OCI-LY1 (cell line): ENCODE measurements at regions not wholly inside any gene's neighbourhood (a gene's known extent, or its start where the extent isn't known, plus 50 kb on each side); places are given as distances from the start of the nearest gene placed in this dataset.

Experiments
- EZH2 ChIP-seq: fragments of 200-600 bp; sonication (generic), shearing (Covaris generic); IDR thresholded peaks from 2 replicates; pipeline ENCODE4 v1.8.0; 2017; ENCODE audit warnings: borderline replicate concordance, mixed run types, mild to moderate bottlenecking, antibody characterized with exemption, low read length, moderate library complexity, mixed read lengths
- TF ChIP-seq, protein P1 (sequence below): fragments of 200-600 bp; sonication (generic), shearing (Covaris generic); IDR thresholded peaks from 2 replicates; pipeline ENCODE4 v1.5.1; 2017; ENCODE audit warnings: mild to moderate bottlenecking, antibody characterized with exemption, low read length, moderate library complexity, mixed read lengths

GRCh38 chr22:49427941-49428340 lies 399.7 kb downstream of the BRD1 start:
- TF ChIP-seq, protein P1, sequence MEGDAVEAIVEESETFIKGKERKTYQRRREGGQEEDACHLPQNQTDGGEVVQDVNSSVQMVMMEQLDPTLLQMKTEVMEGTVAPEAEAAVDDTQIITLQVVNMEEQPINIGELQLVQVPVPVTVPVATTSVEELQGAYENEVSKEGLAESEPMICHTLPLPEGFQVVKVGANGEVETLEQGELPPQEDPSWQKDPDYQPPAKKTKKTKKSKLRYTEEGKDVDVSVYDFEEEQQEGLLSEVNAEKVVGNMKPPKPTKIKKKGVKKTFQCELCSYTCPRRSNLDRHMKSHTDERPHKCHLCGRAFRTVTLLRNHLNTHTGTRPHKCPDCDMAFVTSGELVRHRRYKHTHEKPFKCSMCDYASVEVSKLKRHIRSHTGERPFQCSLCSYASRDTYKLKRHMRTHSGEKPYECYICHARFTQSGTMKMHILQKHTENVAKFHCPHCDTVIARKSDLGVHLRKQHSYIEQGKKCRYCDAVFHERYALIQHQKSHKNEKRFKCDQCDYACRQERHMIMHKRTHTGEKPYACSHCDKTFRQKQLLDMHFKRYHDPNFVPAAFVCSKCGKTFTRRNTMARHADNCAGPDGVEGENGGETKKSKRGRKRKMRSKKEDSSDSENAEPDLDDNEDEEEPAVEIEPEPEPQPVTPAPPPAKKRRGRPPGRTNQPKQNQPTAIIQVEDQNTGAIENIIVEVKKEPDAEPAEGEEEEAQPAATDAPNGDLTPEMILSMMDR, result no peak
- no peak for TF ChIP-seq EZH2
